SIG-M5 (cell line): ENCODE measurements at regions not wholly inside any gene's neighbourhood (a gene's known extent, or its start where the extent isn't known, plus 50 kb on each side); places are given as distances from the start of the nearest gene placed in this dataset.
"Not testable (repeated sequence)": the region's sequence is repeated elsewhere in the genome, so short reads cannot be mapped to it uniquely, and the experiment has no call there.

Source experiments
- DNase-seq: peaks from one replicate; lab custom pipeline; 2025; lab: John Stamatoyannopoulos, UW

DNA sequence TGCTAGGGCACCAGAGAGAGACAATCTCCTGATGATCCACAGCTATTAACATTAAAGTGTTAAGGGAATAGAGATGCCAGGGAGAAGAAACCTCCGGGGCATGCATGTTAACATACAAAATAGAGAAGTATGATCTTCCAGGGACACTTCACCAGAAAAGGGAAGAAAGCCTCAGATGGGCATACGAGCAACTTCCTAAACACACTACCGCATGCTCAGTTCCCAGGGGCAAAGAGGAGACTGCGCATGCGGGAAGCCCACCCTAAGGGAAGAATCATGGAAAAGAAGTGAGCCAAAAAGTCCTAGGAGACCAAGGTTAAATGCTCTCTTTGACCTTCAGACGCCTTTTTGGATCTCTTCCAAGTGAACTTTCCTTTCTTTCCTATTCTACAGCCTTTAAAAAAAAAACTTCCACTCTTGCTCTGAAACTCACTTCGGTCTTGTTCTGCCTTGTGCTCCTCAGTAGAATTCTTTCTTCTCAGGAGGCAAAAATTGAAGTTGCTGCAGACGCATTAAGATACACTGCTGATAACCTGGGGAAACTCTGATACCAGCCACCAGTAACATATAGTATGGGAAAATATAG lies 1211.3 kb downstream of the REEP3 start:
- no peak for DNase-seq

DNA sequence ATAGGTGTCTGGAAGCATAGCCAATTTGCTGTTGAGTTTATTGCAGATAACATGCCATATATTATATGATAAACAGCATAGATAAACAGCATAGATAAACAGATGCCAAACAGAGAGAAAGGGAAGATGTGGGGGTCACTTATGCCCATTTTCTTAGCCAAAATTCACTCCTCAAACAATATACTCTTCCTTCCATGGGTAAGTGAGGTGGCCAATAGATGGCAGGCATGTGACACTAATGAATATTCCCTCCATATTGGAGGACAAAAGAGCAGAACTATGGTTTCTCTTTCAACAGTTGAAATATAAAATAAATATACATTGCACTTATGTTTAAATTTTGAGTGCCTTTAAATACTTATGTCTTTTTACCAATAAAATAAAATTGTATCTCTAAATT lies 1212.8 kb downstream of the REEP3 start:
- no peak for DNase-seq

DNA sequence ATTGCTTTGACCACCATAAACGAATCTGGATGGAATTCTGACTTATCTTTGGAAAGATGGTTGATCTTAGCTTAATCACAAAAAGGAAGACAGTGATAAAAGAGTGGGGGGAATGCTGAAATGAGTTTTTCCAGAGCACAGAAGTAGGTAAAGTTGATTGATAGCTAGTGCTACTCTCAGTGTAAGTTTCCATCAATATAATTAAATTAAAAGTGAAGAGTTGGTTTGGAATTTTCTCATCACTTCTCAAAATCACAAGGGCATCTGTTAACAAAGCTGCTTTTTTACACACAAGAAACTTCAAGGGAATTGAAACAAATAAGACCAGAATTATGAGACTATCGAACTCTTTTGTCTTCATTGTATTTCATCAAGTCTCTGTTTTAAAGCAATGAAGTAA lies 1217.3 kb downstream of the REEP3 start:
- DNase-seq = no peak

DNA sequence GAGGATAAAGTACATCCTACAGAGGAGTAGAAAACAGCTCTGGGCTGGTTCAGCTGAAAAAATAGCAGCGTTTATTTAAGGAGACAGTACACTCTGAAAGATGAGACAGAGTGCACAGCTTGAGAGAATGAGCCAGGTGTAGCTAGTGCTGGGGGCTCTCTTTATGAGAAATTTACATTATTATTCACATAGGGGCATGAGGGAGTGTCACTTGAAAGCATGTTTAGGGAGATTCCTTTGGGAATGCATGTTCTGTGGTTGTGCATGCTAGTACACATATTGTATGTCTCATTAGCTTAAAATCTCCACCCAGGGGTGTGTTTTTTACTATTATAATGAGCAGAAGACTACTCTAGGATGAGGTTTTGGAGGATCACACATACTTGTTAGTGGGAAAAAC lies 1224.4 kb downstream of the REEP3 start:
- no peak for DNase-seq

DNA sequence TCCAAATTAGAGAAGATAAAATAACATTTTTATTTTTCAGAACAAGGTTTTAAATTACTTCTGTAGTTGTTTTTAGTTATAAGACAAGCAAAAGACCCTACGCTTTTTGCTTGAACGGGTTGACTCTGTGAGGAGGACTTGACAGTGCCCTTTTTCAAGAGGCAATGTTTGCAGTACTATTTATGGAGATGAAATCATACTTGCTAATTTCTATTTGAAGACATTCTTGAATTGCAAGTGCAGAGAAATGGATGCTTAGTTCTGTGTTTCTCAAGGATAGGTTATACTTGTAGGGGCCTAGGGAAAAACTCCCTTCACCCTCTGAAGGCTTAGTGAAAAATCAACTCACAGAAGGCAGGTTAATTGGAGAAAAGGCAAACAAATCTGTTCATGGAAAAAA lies 1229.5 kb downstream of the REEP3 start:
- DNase-seq = no peak

DNA sequence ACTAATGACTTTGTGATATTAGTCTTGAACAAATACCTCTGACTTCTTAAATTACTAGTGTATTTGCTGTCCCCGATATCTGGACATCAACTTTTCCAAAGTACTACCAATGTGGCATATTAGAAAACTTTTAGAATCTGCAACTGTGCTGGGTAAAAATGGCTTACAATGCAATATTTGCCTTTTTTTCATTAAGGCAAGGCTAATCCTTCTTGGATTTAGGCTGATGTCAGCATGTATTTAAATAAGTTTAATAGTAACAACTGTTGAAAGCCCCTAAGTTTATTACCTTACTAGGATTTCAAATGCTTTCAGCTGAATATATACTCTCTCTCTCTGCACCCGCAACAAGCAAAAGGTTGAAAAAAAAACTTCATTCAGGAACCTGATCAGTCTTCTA lies 1232.3 kb downstream of the REEP3 start:
- no peak for DNase-seq

DNA sequence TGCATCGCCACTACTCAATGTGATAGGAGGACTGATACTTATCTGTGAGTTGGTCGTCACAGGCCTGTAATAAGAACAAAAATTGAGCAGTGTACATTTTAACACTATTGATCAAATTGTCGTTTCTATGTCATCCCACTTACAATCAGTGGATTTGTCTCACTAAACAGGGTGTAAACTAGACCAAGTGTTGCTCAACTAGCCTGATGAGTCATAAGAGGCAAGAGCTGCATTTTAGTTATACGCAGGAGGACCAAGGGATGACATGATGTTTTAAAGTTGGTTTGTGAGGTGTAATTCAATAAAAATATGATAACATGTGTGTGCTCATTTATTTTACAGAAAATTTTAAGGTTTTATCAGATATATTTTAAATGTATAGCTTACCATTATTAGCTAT lies 1239.2 kb downstream of the REEP3 start:
- DNase-seq = no peak

DNA sequence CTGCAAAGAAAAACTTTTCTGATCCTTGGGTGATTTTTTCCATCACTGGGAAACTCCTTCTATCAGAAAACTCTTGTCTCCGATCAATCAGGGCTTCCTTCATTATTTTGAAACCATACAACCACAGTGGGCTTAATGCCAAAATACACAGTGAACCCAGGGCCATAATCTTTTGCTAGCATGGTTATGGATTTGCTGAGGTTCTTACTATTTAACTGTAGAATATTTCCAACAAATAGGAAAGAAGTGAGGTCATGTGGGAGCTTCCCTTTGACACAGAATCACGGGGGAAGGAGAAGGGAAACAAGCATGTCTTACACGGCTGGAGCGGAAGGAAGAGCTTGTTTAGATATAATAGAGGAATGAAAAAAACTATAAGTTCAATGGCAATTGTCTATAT lies 1241.7 kb downstream of the REEP3 start:
- no peak for DNase-seq

DNA sequence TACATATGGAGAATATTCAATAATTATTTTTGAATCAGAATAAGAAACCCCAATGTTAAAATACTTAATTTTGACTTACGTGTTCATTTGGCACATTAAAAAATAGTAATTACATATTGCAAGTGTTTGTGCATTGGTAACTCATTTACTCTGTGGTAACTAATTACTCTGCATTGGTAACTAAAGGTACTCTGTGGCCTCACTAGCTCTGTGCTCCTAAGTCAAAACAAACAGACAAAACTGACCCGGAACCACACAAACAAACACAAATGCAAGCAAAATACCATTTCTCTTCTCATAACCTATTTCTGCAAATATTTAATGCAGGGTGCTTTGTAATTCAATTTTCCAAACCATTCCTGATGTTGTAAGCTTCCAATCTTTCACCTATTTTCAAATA lies 1244.3 kb downstream of the REEP3 start:
- DNase-seq = no peak

DNA sequence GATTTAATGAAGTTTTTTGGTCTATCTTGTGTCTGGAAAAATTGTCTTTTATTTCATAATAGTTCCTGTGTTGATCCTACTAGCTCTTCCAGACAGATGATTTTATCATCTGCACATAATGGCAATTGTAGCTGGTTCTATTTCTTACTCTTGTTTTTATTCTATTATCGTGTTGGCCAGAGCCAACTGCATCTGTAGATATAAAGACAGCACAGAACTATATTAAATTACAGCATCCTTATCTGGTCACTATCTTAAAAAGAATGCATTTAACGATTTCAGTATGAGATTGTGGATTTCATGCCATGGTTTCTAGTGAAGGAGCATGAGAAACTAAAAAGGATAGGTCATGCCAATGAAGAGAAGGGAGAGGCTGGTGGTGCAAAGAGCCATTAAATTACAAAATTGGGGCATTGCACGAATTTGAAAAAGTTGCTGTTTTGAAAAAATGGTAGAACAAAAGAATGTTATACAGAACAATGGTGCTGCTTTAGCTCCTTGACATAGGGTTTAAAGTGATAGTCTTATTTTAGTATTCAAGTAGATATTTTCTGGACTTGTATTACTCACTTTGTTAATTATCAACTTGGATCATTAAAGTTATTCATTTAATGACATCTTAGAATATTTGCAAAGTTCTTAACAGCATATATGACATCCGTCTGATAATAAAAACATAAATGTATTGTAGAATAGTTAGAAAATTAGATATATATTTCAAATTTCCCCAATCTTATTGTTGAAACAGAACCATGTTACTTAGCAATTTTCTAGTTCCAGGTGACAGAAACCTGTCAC lies 1250.3 kb downstream of the REEP3 start:
- DNase-seq = no peak

DNA sequence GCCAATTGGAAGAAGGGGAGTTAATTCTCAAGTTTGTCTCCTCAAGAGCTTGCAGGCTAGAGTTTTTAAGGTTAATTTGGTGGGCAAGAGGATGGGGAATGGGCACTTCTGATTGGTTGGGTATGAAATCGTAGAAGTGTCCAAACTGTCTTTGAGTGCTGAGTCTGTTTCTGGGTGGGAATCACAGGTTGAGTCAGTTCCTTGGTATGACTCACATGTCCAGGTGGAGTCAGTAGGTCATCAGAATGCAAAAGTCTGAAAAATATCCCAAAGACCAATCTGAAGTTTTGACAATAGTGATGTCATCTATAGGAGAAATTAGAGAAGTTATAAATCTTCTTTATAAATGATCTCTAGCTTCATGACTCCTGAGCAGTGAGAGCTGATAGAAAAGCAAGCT lies 1252.2 kb downstream of the REEP3 start:
- no peak for DNase-seq

DNA sequence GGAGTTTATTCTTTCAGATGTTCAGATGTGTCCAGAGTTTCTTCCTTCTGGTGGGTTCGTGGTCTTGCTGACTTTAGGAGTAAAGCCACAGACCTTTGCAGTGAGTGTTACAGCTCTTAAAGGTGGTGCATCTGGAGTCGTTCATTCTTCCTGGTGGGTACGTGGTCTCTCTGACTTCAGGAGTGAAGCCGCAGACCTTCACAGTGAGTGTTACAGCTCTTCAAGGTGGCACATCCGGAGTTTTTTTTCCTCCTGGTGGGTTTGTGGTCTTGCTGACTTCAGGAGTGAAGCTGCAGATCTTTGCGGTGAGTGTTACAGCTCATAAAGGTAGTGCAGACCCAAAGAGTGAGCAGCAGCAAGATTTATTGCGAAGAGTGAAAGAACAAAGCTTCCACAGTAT lies 1263.2 kb downstream of the REEP3 start:
- not testable (repeated sequence) for DNase-seq

DNA sequence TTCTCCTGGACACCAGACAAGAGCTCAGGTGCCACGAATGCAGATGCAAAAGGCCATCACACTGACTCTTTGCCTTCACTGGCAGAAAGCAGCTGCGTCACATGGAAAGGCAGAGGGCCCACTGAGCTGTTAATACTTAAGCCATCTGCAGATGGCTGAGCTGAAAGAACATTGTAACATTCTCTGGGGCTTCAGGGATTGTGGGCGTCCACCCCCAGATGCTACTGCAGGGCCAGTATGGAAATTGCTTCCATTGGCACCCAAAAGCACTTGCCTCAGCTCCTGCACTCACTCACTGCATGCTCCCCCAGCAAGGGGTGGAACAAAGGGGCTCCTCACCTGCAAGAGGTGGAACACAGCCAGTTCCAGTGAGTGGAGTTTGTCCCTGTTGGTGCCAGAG lies 1264.6 kb downstream of the REEP3 start:
- DNase-seq = no peak

DNA sequence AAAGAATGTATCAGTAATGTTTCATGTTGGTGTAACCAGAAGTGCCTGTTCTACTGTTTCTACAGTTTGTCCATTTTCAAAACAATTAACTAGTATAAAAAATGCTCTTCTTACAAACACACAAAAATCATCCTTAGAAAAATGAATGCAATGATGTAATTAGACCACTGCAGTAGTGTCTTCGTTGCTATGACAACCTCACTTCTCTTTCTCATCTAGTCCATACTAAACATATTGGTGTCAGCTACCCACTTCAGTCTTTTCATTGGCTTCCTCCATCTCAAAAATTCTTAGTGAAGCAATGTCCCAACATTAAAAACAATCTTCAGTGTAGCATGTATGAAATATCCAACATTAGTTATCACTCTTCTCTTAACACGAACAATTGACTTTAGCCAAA lies 1265.8 kb downstream of the REEP3 start:
- DNase-seq = no peak

DNA sequence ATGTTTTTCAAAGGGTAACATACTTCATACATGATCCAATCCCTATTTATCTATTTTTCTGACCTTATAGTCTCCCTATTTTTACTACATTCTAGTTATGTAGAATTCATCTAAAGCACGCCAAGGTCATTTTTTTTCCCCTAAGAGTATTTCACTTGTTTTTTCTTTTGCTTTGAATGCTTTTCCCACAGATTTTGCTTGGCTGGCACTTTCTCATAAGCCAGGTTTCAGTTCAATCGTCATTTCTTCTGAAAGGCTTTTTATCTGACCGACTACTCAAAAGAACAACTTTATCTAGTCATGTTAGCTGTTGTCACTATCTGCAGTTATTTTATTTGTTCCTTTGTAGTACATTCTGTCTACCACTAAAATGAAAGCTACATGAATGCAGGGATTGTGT lies 1274.6 kb downstream of the REEP3 start:
- DNase-seq = no peak

DNA sequence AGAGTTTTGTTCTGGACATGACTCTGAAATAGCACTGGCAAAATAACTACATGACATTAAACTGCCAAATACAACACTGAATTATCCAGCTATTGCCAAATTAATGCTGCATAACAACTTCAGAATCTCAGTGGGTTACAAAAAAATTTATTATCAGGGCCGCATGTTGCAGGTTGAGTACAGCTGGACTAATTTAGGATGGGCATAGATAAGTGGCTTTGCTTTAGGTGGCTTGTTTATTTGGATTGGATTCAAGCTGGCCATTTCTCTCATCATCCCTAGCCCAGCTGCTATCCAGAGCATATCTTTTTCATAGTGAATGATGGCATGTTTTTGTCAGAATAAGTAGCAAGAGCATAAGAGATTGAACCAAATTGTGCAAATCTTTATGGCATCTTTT lies 1277.1 kb downstream of the REEP3 start:
- DNase-seq = no peak

DNA sequence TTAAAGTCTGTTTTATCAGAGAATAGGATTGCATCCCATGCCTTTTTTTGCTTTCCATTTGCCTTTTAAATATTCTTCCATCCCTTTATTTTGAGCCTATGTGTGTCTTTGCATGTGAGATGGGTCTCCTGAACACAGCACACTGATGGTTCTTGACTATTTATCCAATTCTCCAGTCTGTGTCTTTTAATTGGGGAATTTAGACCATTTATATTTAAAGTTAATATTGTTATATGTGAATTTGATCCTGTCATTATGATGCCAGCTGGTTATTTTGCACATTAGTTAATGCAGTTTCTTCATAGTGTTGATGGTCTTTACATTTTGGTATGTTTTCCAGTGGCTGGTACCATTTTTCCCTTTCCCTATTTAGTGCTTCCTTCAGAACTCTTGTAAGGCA lies 1287.0 kb downstream of the REEP3 start:
- DNase-seq = not testable (repeated sequence)

DNA sequence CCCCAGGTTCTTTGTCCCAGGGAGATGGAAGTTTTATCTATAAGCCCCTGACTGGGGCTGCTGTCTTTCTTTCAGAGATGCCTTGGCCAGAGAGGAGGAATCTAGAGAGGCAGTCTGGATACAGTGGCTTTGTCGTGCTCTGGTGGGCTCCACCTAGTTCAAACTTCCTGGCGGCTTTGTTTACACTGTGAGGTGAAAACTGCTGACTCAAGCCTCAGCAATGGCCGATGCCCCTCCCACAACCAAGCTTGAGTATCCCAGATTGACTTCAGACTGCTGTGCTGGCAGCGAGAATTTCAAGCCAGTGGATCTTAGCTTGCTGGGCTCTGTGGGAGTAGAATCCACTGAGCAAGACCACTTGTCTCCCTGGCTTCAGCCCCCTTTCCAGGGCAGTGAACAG lies 1288.8 kb downstream of the REEP3 start:
- not testable (repeated sequence) for DNase-seq

DNA sequence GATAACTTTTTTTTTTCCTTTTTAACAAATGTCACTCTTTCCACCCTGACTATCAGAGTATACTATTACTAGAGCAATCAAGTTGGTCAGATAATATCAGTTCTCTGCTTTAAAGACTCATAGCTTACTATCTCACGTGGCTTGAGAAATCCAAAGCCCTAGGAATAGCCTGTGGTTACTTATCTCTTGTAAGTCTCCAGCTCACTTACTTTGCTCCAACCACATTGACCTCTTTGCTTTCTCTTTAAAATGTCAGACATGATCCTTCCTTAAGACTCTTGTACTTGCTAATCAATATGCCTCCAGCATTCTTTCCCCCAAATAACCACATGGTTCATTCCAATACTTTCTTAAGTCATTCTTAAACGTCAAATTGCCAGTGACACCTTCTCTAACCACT lies 1292.2 kb downstream of the REEP3 start:
- DNase-seq = no peak

DNA sequence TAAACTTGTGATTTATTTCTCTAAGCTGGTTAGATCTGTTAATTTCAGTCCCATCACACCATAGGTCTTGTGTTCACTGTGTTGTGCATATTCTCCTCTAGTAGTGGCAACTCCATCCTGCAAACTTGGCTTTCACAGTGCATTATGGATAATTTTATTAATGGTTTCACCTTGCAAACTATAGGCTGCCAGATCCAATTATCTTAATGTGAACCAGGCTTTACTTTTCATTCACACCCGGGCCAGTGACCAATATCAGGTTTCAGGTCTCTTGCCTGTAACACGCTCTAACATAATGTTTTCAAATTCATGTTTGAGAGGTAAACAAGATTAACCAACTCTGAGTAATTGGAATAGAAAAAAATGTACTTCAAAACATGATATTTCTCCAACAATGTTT lies 1293.0 kb downstream of the REEP3 start:
- DNase-seq = no peak

DNA sequence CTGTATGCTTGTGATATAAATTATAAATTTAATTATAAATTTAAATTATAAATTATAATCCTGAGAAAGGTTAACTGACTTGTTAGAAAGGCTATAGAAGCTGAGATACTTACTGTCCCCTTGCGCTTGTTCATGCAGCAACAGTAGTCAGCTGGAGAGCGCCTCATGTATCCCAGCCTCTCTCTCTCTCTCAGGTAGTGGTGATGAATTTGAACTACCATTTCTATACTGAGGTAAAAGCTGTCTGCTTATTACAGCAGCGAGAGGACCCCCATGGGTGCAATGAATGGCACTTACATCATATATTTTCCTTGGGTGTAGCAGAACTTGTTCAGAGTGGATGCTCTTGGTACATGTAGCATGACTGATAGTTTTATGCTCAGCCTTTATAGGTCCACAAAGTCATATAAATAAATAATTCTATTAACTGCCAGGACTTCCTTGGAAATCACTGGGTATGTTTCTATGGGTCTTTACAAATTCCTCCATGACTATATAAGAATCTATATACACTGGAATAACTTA lies 1308.7 kb downstream of the REEP3 start:
- no peak for DNase-seq

DNA sequence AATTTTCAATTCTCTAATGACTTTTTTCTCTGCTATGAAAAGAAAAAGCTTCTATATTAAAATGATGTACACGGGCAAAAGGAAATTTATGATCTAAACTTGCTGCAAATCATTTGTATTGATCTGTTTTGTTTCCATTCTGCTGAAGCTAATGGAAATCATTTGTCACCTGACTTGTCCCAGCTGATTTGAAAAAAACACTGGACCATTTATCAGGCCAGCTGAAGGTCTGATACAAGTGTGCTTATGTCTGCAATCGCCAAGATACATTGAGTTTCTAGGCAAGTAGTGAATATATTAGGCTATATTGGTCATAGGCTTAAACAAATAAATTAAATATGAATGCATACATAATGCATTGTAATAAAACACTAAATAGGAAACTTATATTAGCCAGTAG lies 1309.7 kb downstream of the REEP3 start:
- DNase-seq = no peak

DNA sequence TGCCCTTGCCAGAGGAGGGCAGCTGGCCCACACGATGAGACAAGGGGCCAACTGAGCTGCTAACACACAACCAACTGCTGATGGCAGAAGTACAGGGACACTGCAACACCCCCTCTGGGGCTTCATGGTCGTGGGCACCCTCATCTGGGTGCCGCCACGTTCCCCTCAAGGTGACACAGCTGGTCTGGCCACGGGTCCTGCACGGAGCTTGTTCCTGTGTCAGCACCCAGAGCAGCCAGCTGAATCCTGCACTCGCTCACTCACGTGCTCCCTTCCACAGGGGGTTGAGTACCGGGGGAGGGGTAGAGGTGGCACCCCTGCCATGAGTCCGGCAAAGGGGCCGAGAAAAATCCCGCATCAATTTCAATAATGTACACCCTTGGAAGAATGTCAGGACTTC lies 1319.1 kb downstream of the REEP3 start:
- DNase-seq = no peak

DNA sequence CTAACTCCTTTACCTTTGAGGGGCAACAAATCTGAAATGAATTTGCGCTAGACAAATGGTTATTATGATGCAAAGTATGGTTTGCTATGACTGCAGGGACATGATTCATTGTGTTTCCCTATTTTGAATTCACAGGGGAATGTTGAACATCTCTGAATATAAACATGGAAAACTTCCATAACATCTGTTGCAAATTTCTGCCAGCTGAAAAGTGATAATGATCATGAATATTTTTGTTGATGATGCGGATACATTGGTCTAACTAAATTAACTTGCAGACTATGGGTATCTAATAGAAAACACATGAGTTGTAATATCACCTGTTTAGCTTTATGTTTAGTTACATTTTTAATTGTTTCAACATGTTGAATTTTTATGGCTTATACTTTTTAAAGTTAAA lies 1325.5 kb downstream of the REEP3 start:
- no peak for DNase-seq
